Vagina (tissue), 2 donors: ENCODE measurements at regions not wholly inside any gene's neighbourhood (a gene's known extent, or its start where the extent isn't known, plus 50 kb on each side); places are given as distances from the start of the nearest gene placed in this dataset.

ENCODE experiments used
- CTCF ChIP-seq, 3 experiments: fragments of 450-650 bp in 2 of 3; fragments of 200-600 bp in 1 of 3; sonication (generic) in 1 of 3; IDR thresholded peaks; one replicate each; pipeline ENCODE4 v1.5.1; 2017 to 2019; ENCODE audit warnings: antibody characterized with exemption in 3 of 3, mild to moderate bottlenecking in 2 of 3, moderate library complexity in 2 of 3
- POLR2A ChIP-seq, 2 donors: fragments of 450-650 bp; IDR thresholded peaks; one replicate each; pipeline ENCODE4 v1.6.1; 2017; ENCODE audit warnings: antibody characterized with exemption in 2 of 2, mild to moderate bottlenecking in 2 of 2, moderate library complexity in 2 of 2

- no peak for TF ChIP-seq POLR2A (IDR thresholded peaks at IDR 0.05)
- no peak for TF ChIP-seq CTCF (IDR thresholded peaks at IDR 0.05)
These were observed 106.0 kb downstream of the RPL27A start for GRCh38 chr11:8788616-8789015.
